Adipose tissue (tissue), 3 donors: ENCODE measurements at regions not wholly inside any gene's neighbourhood (a gene's known extent, or its start where the extent isn't known, plus 50 kb on each side); places are given as distances from the start of the nearest gene placed in this dataset.

Experiments used
- H3K27ac ChIP-seq: one replicate; pipeline ENCODE4 v1.5.1; 2013; ENCODE audit warnings: low read depth, low read length
- WGBS, 3 donors: extraction: QIAGEN DNeasy Blood & Tissue Kit; methylation state at CpG; one replicate each; pipeline ENCODE4 v1.1.7; 2013; 5-methylcytosine and 5-hydroxymethylcytosine counted together
- donor health status: healthy with polysubstance abuse.
- donor health status: Bipolar disorder and iron deficiency.
- donor health status: healthy.

DNA sequence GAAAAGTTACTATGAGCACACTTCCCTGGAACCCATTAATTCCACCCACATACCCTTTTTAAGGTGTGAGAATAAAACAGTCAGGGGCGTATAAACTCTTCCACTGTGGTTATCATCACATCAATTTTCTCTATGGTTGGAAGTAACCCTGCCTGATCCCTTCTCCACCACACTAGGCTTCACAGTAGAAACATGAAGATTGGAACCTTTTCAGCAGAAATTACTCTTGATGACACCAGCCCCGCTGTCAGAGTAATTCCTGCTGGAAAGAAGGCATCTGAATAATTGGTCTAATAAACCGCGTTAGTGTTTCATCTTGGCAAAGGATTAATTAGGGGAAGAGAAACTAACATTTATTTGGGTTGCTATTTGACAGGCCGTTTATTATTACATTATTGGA is 278.4 kb downstream of the MFSD1 start:
- 80 to 85% (median 84%) methylated on average over 5 of the region's 5 CpGs for WGBS, 3 donors
- no peak overlapping the region for H3K27ac ChIP-seq

DNA sequence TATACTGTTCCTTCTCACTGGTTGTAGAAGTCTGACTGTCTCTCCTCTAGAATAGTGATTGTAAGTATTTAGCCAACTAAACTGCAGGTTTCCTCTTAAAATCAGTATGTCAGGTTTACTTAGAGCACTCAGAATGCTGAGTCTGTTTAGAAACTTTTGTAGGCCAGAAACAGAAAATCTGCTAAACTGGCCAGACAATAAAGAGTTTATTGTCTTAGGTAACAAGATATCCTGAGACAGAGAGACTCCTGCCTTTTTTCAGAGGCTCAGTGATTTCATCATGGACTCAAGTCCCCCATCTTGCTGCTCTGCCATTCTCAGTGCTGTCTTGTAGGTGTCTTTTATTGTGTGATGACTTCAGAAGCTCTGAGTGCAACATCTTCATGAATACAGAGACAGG is 279.0 kb downstream of the MFSD1 start:
- H3K27ac ChIP-seq: no peak overlapping the region

DNA sequence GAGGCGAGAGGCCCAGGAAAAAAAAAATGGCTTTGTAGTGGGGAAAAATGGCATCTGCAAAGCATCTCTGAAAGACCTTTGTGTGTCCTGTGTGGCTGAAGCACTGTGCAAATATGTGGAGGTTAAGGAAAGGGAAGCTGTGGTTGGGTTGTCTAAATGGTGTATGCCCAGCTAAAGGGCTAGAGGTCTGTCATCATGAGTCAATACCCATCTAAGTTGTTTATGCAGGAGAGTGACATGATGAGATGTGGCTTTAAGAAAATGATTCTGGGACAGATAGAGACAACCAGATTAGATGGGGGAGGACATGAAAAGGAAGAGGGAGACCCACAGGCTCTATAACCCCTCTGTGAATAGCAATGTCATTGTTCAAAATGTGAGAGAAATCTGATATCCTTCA is 280.7 kb downstream of the MFSD1 start:
- WGBS, 3 donors: 81 to 100% (median 83%) methylated on average over 1 of the region's 1 CpG
- no peak overlapping the region for H3K27ac ChIP-seq

DNA sequence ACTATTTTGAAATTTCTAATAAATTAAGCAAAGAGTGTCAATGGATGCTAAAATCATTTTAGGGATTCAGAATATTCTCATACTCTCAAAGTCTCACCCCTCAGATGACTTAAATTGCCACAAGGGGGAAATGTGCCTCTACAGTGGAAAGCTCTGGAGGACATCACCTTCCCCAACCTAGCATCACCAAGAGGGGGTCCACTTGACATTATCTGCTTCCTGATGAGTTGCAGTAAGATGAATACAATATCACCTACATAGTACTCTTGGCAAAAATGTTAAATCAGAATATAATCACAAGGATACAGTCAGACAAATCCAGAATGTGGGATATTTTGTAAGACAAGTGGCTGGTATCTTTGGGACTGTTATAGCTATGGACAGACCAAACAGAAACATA is 290.1 kb downstream of the MFSD1 start:
- no peak overlapping the region for H3K27ac ChIP-seq

DNA sequence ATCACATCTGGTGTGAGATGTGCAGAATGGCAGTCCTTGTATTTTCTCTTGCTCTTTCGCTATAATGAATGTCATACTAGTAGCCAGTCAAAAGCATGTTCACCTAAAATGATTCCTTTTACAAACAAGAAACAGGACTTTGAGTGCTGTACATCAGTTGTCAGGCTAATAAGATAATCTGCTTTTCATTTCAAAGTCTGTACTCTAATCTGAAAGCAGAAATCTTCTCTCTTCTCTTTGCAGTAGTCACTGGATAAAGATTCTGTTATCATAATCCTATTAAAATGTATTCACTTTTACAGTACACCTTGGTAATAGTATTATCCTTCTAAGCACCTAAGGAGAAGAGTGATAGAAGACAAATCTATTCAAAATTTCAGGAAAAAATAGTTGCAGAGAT is 300.1 kb downstream of the MFSD1 start:
- 76 to 89% (median 77%) methylated on average over 1 of the region's 1 CpG for WGBS, 3 donors
- no peak overlapping the region for H3K27ac ChIP-seq

DNA sequence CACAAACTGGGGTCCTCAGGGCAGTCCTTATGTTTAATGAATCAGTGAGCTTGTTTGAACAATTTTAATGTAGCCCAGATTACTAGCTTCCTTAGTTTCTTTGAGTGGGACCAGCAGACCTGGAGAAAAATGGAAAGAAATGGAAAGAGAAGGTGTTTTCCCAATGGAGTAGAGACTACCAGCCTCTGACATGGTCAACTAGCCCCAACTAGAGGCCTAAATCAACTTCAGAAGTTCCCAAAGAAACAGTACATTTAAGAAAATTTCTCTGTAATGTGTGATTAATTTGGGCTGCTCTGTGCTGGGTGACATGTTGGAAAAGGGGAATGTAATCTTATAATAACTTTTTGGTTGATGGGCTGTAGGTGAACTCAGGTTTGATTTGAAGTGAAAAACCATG is 310.9 kb downstream of the MFSD1 start:
- no peak overlapping the region for H3K27ac ChIP-seq

DNA sequence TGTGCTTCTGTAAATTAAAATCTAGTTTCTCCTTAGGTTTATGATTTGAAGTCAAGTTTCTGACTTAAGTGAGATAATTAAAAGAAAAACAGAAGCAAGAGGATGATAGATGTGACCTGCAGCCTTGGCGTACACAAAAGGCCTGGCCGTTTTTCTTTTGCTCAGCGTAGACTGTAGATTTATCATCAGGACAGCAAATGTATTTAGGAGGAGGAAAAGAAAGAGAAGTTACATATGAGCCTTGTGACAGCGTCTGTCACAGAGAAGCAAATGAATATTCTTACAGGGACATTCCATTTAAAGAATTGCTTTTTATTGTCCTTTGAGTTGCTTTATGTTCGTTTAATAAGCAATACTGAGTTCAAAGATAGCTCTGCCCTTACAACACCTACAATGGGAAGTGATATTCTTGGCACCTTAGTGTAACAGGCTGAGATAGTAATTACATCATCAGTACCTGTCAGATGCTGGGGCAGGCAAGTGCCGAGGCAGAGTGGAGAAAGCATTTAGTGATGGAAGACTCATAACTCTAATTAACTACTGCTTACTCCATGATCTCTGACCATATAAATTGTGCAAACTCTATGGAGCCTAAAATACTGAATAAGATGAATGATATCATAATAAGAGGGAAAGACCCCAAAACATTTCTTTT is 311.5 kb downstream of the MFSD1 start:
- no peak overlapping the region for H3K27ac ChIP-seq
- 47 to 72% (median 56%) methylated on average over 6 of the region's 6 CpGs for WGBS, 3 donors

DNA sequence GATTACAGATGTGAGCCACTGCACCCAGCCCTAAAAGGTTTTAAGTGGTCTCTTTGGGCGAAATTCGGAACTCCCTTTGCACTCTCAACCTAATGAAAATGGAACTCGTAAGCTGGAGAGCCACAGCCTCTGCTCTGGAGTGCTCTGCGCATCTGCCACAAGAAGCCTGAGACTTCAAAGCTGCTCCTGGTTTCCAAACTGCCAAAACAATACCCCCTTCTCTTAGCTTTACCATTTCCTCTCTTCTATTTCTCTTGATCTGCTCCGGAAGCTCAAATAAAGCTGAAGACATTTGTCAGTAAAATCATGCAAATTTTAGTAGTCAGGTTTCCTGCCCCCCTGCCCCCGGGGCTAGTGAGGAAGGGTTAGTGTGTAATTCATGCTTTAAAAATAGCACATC is 312.7 kb downstream of the MFSD1 start:
- WGBS, 3 donors: 61 to 68% (median 63%) methylated on average over 6 of the region's 6 CpGs
- no peak overlapping the region for H3K27ac ChIP-seq

DNA sequence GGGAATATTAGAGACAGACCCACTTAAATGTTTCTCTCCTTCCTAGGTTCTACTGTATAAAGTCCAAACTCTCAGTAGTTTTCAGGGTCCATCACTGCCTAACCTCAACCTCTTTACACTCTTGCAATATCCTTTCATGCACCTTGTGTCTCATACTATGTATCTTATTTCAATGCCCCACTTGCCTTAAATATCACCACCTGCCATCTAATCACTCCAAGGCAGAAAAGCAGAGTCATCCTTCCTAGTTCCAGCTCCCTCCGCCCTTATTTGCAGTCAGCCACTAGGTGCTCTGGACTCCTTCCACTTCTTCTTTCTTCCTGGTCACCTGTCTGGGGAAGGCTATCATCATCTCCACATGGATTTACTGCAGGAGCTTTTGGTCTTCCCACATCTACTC is 322.0 kb downstream of the MFSD1 start:
- 83 to 93% (median 88%) methylated on average over 1 of the region's 1 CpG for WGBS, 3 donors
- no peak overlapping the region for H3K27ac ChIP-seq

DNA sequence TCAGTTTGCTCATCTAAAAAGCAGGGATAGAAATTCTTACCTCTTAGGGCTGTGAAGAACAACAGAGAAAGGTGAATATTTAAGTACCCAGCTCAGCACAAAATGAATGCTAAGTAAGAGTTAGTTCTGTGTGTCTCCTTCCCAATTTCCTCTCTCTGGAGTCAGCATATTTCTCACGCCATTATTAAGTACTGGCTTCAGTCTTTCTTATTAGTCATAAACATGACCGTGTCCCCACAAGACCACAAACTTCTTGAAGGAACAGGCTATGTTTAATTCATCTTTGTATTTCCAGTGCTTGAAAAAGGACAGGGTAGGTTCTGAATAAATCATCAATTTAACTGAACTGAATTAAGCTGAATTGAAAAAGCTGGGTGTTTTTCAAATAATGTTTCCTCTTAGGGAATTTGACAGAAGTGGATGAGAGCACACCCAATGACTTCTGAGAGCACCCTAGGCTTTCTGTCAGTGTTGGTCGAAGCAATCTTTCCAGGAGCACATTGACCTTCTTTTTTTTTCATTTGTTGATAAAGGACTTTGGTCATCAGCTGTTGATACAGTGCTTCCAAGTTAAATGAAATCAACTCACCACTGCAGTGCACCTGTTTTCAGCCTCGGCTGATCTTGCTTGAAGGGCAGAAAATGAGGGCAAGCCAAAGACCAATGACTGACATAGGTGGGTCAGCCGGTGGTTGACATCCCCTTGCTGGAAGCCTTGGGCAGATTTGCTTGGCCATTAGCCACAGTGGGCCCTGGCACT is 324.6 kb downstream of the MFSD1 start:
- no peak overlapping the region for H3K27ac ChIP-seq
- WGBS, 3 donors: 46 to 69% (median 65%) methylated on average over 5 of the region's 5 CpGs

DNA sequence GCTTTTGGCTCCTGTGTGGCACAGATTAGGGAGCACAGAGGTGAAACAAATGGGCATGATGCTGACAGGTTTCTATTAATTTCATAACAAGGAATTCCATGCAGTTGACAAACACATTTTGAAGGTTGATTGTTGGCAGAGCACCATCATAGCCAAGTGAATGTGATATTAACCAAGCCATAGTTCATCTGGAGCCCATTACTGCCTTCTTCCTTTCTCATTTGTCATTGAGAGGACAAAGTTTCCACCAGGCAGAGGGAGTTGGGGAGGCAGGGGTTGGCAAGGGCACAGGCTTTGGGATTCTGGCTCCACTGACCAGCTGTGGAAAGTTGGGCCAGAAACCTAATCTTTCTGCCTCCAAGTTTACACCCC is 325.2 kb downstream of the MFSD1 start:
- H3K27ac ChIP-seq: no peak overlapping the region

DNA sequence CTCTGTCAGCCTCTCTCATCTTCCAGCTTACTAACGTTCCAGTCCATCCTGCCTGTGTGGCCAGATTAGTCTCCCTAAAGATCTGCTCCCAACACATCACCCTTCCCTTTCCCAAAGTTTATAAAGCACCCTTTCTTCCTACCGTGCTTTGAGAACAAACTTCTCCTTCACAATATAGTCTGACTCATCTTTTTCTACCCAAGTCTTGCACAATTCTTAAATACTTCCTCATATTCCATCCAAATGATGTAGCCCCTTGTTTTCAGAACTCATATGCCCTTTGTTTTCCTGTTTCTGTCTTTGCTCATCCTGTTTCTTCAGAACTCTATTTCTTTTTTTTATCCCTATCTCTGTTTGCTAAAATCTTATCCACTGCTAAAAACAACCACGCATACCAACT is 326.8 kb downstream of the MFSD1 start:
- WGBS, 3 donors: 37 to 50% (median 45%) methylated on average over 3 of the region's 3 CpGs

DNA sequence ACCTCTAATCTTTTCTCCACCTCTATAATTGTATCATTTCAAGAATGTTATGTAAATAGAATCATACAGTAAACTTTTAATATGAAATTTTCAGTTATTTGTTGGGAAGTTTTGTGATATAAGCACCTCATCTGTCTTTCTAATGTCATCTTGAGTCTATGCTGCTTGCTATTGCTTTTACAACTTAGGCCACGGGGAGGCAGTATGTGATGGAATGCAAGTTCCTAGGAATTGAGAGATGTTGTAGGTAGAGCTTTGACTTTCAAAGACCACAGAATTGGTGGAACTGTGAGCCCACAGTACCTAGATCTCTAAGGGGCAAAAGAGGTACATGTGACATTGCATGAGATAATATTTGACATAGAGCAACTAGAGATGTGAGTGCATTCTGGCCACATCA is 328.3 kb downstream of the MFSD1 start:
- no peak overlapping the region for H3K27ac ChIP-seq
- WGBS, 3 donors: 13 to 26% (median 18%) methylated on average over 1 of the region's 1 CpG

More for the DNA sequence above, 326.8 kb downstream of the MFSD1 start:
- no peak overlapping the region for H3K27ac ChIP-seq

DNA sequence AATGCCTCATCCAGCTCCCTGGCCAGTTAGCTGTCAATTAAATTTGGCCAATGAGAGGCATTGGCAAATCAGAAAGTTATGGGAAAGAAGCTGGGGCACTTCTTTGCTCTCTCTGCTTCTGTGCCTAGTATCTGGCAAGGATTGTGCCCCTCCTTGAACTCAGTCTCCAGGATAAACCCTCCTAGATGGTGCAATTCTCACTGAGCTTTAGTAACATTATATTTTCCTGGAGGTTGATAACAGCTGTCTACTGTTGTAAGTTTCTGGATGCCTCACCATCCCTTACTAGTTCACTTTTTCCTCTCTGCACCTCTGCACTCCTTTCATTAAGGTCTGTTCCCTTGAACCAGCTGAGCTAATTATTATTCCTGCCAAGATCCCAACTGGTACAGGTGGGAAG is 329.5 kb downstream of the MFSD1 start:
- H3K27ac ChIP-seq: no peak overlapping the region

DNA sequence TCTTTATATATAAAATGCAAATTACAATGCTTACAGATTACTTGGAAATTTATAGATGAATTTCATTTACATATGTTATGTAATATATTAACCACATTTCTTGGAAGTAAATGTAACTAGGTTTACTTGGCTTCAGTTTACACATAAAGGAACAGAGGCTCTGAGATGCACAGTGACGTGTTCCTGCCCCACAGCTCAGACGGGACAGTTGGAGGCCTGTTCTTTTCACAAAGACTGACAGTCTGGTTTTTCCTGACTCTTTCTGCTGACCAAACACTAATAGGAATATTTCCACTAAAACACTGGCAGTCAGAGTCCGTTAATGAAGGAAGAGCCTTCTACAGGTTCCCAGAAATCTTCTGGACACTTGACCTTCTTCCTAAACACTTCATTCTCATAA is 336.1 kb downstream of the MFSD1 start:
- 52 to 62% (median 54%) methylated on average over 3 of the region's 3 CpGs for WGBS, 3 donors
- no peak overlapping the region for H3K27ac ChIP-seq

DNA sequence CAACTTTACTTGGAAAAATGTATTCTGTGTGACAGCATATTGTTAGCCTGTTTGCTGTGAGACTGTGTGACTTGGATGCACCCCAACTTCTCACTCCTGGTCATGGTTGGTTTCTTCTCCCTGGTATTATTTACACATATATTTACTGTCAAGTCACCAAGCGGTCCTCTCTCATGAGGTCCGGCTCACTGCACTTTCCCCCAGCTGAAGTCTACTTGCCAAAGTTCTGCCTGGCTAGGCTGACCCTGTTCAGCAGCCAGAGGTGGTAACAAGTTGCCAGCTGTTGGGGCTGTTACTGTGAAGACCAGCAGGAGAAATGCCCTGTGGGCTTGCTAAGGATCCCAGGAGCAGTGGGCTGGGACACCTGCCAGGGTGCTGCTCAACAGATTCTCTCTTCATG is 337.5 kb downstream of the MFSD1 start:
- 82 to 86% (median 84%) methylated on average over 2 of the region's 2 CpGs for WGBS, 3 donors

DNA sequence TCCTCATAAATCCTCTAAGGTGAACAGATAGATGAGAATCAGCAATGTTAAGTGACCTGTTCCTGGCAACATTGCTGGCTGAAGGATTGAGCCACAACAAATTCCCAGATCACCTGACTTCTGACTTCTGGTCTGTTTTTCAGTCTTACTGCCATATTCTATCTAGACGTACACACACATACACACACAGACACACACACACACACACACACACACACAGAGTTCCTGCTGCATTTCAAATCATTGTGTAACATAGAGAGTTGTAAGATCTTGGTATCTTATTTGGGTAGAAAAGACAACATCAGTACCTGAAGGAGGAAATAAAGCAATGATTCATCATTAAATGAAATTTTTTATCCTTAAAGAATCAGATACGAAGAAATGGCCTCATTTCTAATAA is 342.6 kb downstream of the MFSD1 start:
- no peak overlapping the region for H3K27ac ChIP-seq
- WGBS, 3 donors: 56 to 65% (median 58%) methylated on average over 2 of the region's 2 CpGs

More for the DNA sequence above, 337.5 kb downstream of the MFSD1 start:
- no peak overlapping the region for H3K27ac ChIP-seq

DNA sequence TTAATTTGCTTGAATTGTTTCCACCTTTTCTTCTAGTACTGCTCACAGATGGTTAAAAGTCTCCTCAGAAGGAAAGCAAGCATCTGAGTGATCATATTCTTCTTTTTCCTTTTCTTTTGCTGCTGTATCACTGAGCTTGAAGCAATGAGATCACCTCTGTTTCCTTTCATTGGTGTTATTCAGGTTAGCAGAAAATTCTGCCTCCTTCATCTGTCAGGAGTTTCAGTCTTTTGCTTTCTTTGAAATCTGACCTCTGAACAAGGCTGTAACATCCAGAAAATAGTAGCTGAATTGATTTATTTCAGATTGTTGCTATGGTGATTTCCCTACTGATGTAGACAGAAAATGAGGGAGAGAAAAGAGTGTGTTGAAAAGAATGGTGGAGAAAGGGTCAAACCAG is 343.0 kb downstream of the MFSD1 start:
- H3K27ac ChIP-seq: no peak overlapping the region

DNA sequence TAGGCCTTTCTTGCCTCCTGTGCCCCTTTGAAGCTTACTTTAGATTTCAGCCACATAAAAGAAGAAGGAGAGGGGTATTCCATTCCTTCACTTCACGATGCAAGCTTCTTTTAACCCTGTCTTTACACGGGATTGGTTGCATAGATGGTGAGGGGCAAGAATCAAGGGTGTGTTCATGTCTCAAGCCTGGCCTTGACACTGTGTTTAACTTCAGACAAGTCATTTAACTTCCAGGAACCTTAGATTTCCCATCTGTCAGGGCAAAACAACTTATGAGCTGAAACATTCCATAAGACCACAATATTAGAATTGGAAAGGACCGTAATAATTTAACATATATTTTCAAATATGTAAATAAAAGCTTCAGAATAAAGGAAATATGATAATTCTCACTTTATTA is 344.5 kb downstream of the MFSD1 start:
- H3K27ac ChIP-seq: no peak overlapping the region
- 69 to 74% (median 72%) methylated on average over 3 of the region's 3 CpGs for WGBS, 3 donors

DNA sequence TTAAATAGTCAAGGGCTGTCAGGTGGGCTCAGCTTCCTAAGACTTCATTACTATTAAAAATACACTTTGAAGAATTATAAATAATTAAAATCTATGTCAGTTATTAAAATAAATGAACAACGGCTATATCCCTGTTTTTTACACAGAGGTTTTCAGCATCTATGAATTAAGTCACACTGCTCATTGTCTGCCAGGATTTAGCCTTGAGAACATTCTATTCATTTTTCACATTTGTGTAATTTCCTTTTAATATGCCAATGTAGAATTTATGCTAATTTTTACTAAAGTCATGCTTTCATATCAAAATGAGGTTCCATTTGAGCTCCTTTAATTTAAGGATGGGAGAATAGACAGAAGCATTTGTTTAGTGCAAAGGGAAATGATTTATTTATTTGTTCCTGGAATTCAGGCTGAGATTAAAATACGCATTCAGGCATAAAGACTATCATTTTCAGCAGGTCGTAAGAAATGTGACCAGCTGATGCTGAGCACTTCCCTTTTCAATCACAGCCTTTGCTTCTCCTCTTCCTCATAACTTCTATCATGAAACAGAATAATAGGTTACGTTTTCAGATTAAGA is 345.1 kb downstream of the MFSD1 start:
- no peak overlapping the region for H3K27ac ChIP-seq
- 57 to 69% (median 63%) methylated on average over 4 of the region's 4 CpGs for whole genome bisulfite sequencing, 3 donors
